Gastrocnemius medialis (tissue), 4 donors: ENCODE measurements at regions not wholly inside any gene's neighbourhood (a gene's known extent, or its start where the extent isn't known, plus 50 kb on each side); places are given as distances from the start of the nearest gene placed in this dataset.

Source experiments
- ATAC-seq, 2 donors: fragments of 150-250 bp; one replicate each; pipeline ENCODE4 v1.9.1; 2016
- DNase-seq, 2 donors: peaks; one replicate each; pipeline ENCODE4 v3.0.0-alpha.2; 2019
- H3K27ac ChIP-seq, 4 donors: fragments of 200-600 bp; sonication (generic); 1 replicate in 1 of 4; 2 replicates in 3 of 4; pipeline ENCODE4 v1.5.1; 2016 to 2018; ENCODE audit warnings: mild to moderate bottlenecking in 2 of 4, moderate library complexity in 1 of 4
- H3K27me3 ChIP-seq, 3 donors: fragments of 200-600 bp; sonication (generic) in 2 of 3; 1 replicate in 1 of 3; 2 replicates in 2 of 3; pipeline versions ENCODE4 v1.5.1 to v1.6.0; 2016 to 2019; ENCODE audit warnings: mild to moderate bottlenecking in 1 of 3, moderate library complexity in 1 of 3
- H3K36me3 ChIP-seq, 2 donors: fragments of 200-600 bp; sonication (generic) in 1 of 2; one replicate each; pipeline ENCODE4 v1.5.1; 2017 to 2018
- H3K4me1 ChIP-seq, 2 donors: fragments of 200-600 bp; sonication (generic) in 1 of 2; one replicate each; pipeline ENCODE4 v1.5.1; 2016 to 2017; ENCODE audit warnings: mild to moderate bottlenecking in 2 of 2
- H3K4me3 ChIP-seq, 4 donors: fragments of 200-600 bp; sonication (generic) in 3 of 4; 1 replicate in 1 of 4; 2 replicates in 3 of 4; pipeline ENCODE4 v1.5.1; 2016 to 2019; ENCODE audit warnings: mild to moderate bottlenecking in 2 of 4
- H3K9me3 ChIP-seq, 3 donors: fragments of 200-600 bp; sonication (generic) in 2 of 3; 1 replicate in 1 of 3; 2 replicates in 2 of 3; pipeline ENCODE4 v1.5.1; 2016 to 2019
- CTCF ChIP-seq, 5 experiments: fragments of 450-650 bp in 3 of 5; fragments of 200-600 bp in 2 of 5; sonication (generic) in 2 of 5; IDR thresholded peaks in 4 of 5; conservative IDR thresholded peaks in 1 of 5; 1 replicate in 4 of 5; 2 replicates in 1 of 5; pipeline ENCODE4 v1.5.1; 2016 to 2019; ENCODE audit warnings: antibody characterized with exemption in 5 of 5, mild to moderate bottlenecking in 3 of 5, moderate library complexity in 3 of 5
- POLR2A ChIP-seq, 2 donors: fragments of 450-650 bp; IDR thresholded peaks; one replicate each; pipeline ENCODE4 v1.6.1; 2017; ENCODE audit warnings: antibody characterized with exemption in 2 of 2, mild to moderate bottlenecking in 2 of 2, moderate library complexity in 2 of 2
- in situ Hi-C, 4 donors: fragments of 200-750 bp; cut with MboI; loops; one replicate each; pipeline versions ENCODE4 v1.15.0 to v1.8.0; 2017; ENCODE audit warnings: low sequenced_read_pairs in 4 of 4
- intact Hi-C: fragments of 100-400 bp; cut with DNase I; formaldehyde crosslinking; loops from one replicate; pipeline ENCODE4 v1.15.1; 2023; ENCODE audit warnings: low total_unique reads

GRCh38 chr3:150081084-150081483, 110.4 kb upstream of the PFN2 start:
- Histone ChIP-seq H3K36me3 (no peaks in the 10 kb centered on the region), H3K27me3 (no peaks in the 10 kb centered on the region), H3K9me3 (peaks cover 0 to 5% (median 0%) of the 10 kb centered on the region in 3 donors), H3K4me1 (peaks cover 23 to 24% of the 10 kb centered on the region in 2 donors), H3K4me3 (no peak overlapping the region), H3K27ac (no peak overlapping the region)
- ATAC-seq (no peak), DNase-seq (no peak)
- intact Hi-C loops (no loop called here), in situ Hi-C loops (no loop called here)
- no peak for TF ChIP-seq POLR2A (IDR thresholded peaks at IDR 0.05)
- TF ChIP-seq CTCF (IDR thresholded peaks at IDR 0.05 in 4 of 5, conservative IDR thresholded peaks at IDR 0.05 in 1 of 5): no peak

- peaks cover 23 to 24% of the 10 kb centered on the region in 2 donors for H3K4me1 ChIP-seq
- in situ Hi-C loops (no loop called here), intact Hi-C loops (no loop called here)
- H3K27ac ChIP-seq: peak overlapping the region in 3 of 4 donors; percentile 17 to 42 (median 25)
- no peaks in the 10 kb centered on the region for H3K27me3 ChIP-seq
- DNase-seq: no peak
- ATAC-seq: no peak
- TF ChIP-seq POLR2A (IDR thresholded peaks at IDR 0.05): no peak
- TF ChIP-seq CTCF (IDR thresholded peaks at IDR 0.05 in 4 of 5, conservative IDR thresholded peaks at IDR 0.05 in 1 of 5): no peak
- H3K36me3 ChIP-seq: no peaks in the 10 kb centered on the region
- H3K4me3 ChIP-seq: no peak overlapping the region
- H3K9me3 ChIP-seq: peaks cover 0 to 5% (median 0%) of the 10 kb centered on the region in 3 donors
Measured at GRCh38 chr3:150080058-150080730, 109.5 kb upstream of the PFN2 start.

GRCh38 chr3:150079029-150079739, 108.5 kb upstream of the PFN2 start:
- ATAC-seq (no peak), DNase-seq (no peak)
- in situ Hi-C loops: no loop called here
- Histone ChIP-seq H3K4me3 (no peak overlapping the region), H3K27ac (peak overlapping the region; percentile 25 to 42 (median 34)), H3K27me3 (no peaks in the 10 kb centered on the region), H3K4me1 (peaks cover 24 to 26% of the 10 kb centered on the region in 2 donors), H3K9me3 (peaks cover 0 to 5% (median 0%) of the 10 kb centered on the region in 3 donors), H3K36me3 (no peaks in the 10 kb centered on the region)
- TF ChIP-seq CTCF (IDR thresholded peaks at IDR 0.05 in 4 of 5, conservative IDR thresholded peaks at IDR 0.05 in 1 of 5): no peak
- no peak for TF ChIP-seq POLR2A (IDR thresholded peaks at IDR 0.05)
- intact Hi-C loops: no loop called here

- Histone ChIP-seq H3K27ac (peak overlapping the region in 2 of 4 donors; percentile 11 to 21), H3K4me1 (peaks cover 13 to 16% of the 10 kb centered on the region in 2 donors), H3K9me3 (peaks cover 0 to 5% (median 0%) of the 10 kb centered on the region in 3 donors), H3K4me3 (no peak overlapping the region), H3K27me3 (no peaks in the 10 kb centered on the region), H3K36me3 (no peaks in the 10 kb centered on the region)
- ATAC-seq (no peak), DNase-seq (no peak)
- no peak for TF ChIP-seq POLR2A (IDR thresholded peaks at IDR 0.05)
- TF ChIP-seq CTCF (IDR thresholded peaks at IDR 0.05 in 4 of 5, conservative IDR thresholded peaks at IDR 0.05 in 1 of 5): no peak
- in situ Hi-C loops: no loop called here
- intact Hi-C loops: no loop called here
Measured at GRCh38 chr3:150077581-150078247, 107.0 kb upstream of the PFN2 start.
